ENCODE measurements at regions not wholly inside any gene's neighbourhood (a gene's known extent, or its start where the extent isn't known, plus 50 kb on each side); places are given as distances from the start of the nearest gene placed in this dataset.

- TF ChIP-seq ZNF175 (tag by site-specific recombination; IDR thresholded peaks at IDR 0.05), result no peak
- no peak for TF ChIP-seq ZBTB17 (tag by site-specific recombination; IDR thresholded peaks at IDR 0.05)
- TF ChIP-seq, protein P1, sequence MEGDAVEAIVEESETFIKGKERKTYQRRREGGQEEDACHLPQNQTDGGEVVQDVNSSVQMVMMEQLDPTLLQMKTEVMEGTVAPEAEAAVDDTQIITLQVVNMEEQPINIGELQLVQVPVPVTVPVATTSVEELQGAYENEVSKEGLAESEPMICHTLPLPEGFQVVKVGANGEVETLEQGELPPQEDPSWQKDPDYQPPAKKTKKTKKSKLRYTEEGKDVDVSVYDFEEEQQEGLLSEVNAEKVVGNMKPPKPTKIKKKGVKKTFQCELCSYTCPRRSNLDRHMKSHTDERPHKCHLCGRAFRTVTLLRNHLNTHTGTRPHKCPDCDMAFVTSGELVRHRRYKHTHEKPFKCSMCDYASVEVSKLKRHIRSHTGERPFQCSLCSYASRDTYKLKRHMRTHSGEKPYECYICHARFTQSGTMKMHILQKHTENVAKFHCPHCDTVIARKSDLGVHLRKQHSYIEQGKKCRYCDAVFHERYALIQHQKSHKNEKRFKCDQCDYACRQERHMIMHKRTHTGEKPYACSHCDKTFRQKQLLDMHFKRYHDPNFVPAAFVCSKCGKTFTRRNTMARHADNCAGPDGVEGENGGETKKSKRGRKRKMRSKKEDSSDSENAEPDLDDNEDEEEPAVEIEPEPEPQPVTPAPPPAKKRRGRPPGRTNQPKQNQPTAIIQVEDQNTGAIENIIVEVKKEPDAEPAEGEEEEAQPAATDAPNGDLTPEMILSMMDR (tag by site-specific recombination; IDR thresholded peaks at IDR 0.05), result no peak
- TF ChIP-seq ZNF707 (tag by site-specific recombination; IDR thresholded peaks at IDR 0.05), result no peak
- no peak for TF ChIP-seq ZNF23 (tag by site-specific recombination; IDR thresholded peaks at IDR 0.05; ENCODE audit: borderline replicate concordance)
Observed at GRCh38 chr9:90423661-90424193, 218.9 kb downstream of the DIRAS2 start.
